SK-N-MC (cell line): ENCODE measurements at regions not wholly inside any gene's neighbourhood (a gene's known extent, or its start where the extent isn't known, plus 50 kb on each side); places are given as distances from the start of the nearest gene placed in this dataset.

Experiments
- EZH2 ChIP-seq: fragments of 200-600 bp; sonication (generic); IDR thresholded peaks from one replicate; pipeline ENCODE4 v1.6.1; 2017; ENCODE audit warnings: antibody characterized with exemption
- FOXP2 ChIP-seq: optimal IDR thresholded peaks from 2 replicates; pipeline ENCODE3; 2011; ENCODE audit warnings: mild to moderate bottlenecking, moderate library complexity; ENCODE audit not compliant: insufficient read depth; ENCODE audit errors: extremely low read length, control extremely low read depth
- POLR2AphosphoS5 ChIP-seq: IDR thresholded peaks from 2 replicates; pipeline ENCODE4 v1.6.1; 2012; ENCODE audit warnings: mild to moderate bottlenecking, low read depth, low read length, borderline replicate concordance

DNA sequence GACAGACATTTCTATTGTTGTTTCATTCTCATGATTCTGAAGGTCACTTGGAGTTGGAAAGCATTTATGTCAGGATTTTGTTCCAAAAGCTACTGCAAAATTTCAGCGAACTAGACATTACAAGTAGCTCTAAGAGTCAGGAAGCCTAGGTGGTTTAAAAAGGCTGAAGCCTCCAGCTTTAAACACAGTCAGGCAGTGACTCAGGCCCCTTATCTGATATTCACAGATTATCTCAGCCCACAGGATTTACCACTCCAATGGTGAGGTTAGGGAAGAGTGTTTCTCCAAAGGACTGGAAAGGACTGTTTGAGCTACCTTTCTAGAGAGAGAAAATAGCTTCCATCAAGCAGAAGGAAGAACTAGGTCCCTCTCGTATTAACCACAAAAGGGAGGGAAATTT is 624.4 kb upstream of the C16orf82 start:
- no peak for TF ChIP-seq POLR2AphosphoS5
- no peak for TF ChIP-seq EZH2
- no peak for TF ChIP-seq FOXP2
